ENCODE measurements at regions not wholly inside any gene's neighbourhood (a gene's known extent, or its start where the extent isn't known, plus 50 kb on each side); places are given as distances from the start of the nearest gene placed in this dataset.

DNA sequence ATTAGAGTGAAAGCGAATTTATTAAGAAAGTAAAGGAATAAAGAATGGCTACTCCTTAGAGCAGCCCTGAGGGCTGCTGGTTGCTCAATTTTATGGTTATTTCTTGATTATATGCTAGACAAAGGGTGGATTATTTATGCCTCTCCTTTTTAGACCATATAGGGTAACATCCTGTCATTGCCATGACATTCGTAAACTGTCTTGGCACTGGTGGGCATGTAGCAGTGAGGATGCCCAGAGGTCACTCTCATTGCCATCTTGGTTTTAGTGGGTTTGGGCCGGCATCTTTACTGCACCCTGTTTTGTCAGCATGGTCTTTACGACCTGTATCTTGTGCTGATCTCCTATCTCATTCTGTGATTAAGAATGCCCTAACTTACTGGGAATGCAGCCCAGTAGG is 58.2 kb downstream of the TANC2 start:
- no peak for TF ChIP-seq NFIC (IDR thresholded peaks at IDR 0.05)
- no peak for TF ChIP-seq CEBPB (IDR thresholded peaks at IDR 0.05)

DNA sequence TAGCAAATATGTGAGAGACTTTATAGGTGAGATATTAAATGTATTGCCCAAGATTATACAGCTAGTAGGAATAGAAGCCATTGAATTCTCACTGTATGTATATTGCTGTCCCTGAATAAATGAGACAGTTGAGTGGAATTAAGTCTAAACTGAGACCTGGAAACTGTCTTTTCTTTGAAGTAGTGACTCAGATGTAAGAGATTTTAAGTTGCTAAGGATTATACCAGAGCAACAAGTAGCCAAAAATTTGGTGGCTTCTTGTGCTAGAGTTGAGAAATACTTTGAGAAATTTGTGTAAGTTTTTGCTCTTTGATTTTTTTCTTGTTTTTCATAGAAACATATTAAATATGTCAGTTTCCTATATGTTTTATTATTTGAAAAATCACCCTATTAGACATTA is 58.7 kb downstream of the TANC2 start:
- TF ChIP-seq YY1 (IDR thresholded peaks at IDR 0.05; ENCODE audit: low read depth) (no peak), NFIC (IDR thresholded peaks at IDR 0.05) (no peak), TAF1 (IDR thresholded peaks at IDR 0.05; ENCODE audit: low read depth) (no peak), EGR1 (IDR thresholded peaks at IDR 0.05) (no peak), TEAD4 (IDR thresholded peaks at IDR 0.05) (no peak), CREB1 (IDR thresholded peaks at IDR 0.05; ENCODE audit: low read depth) (no peak)
- TF ChIP-seq, protein P1, sequence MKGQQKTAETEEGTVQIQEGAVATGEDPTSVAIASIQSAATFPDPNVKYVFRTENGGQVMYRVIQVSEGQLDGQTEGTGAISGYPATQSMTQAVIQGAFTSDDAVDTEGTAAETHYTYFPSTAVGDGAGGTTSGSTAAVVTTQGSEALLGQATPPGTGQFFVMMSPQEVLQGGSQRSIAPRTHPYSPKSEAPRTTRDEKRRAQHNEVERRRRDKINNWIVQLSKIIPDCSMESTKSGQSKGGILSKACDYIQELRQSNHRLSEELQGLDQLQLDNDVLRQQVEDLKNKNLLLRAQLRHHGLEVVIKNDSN (IDR thresholded peaks at IDR 0.05), result no peak
- TF ChIP-seq, protein P2, sequence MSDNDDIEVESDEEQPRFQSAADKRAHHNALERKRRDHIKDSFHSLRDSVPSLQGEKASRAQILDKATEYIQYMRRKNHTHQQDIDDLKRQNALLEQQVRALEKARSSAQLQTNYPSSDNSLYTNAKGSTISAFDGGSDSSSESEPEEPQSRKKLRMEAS (IDR thresholded peaks at IDR 0.05), result no peak

DNA sequence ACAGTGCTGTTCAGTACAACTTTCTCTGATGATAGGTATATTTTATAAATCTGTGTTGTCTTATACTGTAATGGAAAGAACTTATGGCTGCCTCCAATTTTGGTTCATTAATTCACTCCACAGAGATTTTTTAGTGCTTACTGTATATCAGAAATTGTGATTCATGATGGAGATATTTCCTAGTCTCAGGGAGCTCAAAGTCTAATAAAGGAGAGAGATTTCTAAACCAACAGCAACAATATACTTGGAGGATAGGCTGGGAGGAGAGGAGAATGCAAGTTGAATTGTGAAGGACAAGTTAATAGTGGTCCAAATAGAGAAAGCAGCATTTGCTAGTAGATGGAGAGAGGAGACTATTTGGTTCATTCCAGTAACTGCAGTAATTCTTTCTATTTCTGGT is 63.5 kb downstream of the TANC2 start:
- no peak for TF ChIP-seq NFIC (IDR thresholded peaks at IDR 0.05)
- no peak for TF ChIP-seq RAD21 (IDR thresholded peaks at IDR 0.05; ENCODE audit: low read depth)
- TF ChIP-seq TCF12 (IDR thresholded peaks at IDR 0.05; ENCODE audit: low read depth), result no peak
- no peak for TF ChIP-seq EP300 (IDR thresholded peaks at IDR 0.05; ENCODE audit: borderline replicate concordance)
- no peak for TF ChIP-seq YY1 (IDR thresholded peaks at IDR 0.05; ENCODE audit: low read depth)
- TF ChIP-seq, protein P1 (IDR thresholded peaks at IDR 0.05), result no peak
- no peak for TF ChIP-seq TAF1 (IDR thresholded peaks at IDR 0.05; ENCODE audit: low read depth)
- no peak for TF ChIP-seq FOXM1 (IDR thresholded peaks at IDR 0.05; ENCODE audit: borderline replicate concordance, low read depth)
- TF ChIP-seq, protein P3, sequence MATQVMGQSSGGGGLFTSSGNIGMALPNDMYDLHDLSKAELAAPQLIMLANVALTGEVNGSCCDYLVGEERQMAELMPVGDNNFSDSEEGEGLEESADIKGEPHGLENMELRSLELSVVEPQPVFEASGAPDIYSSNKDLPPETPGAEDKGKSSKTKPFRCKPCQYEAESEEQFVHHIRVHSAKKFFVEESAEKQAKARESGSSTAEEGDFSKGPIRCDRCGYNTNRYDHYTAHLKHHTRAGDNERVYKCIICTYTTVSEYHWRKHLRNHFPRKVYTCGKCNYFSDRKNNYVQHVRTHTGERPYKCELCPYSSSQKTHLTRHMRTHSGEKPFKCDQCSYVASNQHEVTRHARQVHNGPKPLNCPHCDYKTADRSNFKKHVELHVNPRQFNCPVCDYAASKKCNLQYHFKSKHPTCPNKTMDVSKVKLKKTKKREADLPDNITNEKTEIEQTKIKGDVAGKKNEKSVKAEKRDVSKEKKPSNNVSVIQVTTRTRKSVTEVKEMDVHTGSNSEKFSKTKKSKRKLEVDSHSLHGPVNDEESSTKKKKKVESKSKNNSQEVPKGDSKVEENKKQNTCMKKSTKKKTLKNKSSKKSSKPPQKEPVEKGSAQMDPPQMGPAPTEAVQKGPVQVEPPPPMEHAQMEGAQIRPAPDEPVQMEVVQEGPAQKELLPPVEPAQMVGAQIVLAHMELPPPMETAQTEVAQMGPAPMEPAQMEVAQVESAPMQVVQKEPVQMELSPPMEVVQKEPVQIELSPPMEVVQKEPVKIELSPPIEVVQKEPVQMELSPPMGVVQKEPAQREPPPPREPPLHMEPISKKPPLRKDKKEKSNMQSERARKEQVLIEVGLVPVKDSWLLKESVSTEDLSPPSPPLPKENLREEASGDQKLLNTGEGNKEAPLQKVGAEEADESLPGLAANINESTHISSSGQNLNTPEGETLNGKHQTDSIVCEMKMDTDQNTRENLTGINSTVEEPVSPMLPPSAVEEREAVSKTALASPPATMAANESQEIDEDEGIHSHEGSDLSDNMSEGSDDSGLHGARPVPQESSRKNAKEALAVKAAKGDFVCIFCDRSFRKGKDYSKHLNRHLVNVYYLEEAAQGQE (IDR thresholded peaks at IDR 0.05; ENCODE audit: low read depth), result no peak
- TF ChIP-seq, protein P2 (IDR thresholded peaks at IDR 0.05), result no peak
- no peak for TF ChIP-seq CREB1 (IDR thresholded peaks at IDR 0.05; ENCODE audit: low read depth)
- TF ChIP-seq EGR1 (IDR thresholded peaks at IDR 0.05), result no peak
- TF ChIP-seq ZBTB7A (IDR thresholded peaks at IDR 0.05; ENCODE audit: low read depth), result no peak
- TF ChIP-seq TEAD4 (IDR thresholded peaks at IDR 0.05), result no peak
- TF ChIP-seq CEBPB (IDR thresholded peaks at IDR 0.05), result no peak

DNA sequence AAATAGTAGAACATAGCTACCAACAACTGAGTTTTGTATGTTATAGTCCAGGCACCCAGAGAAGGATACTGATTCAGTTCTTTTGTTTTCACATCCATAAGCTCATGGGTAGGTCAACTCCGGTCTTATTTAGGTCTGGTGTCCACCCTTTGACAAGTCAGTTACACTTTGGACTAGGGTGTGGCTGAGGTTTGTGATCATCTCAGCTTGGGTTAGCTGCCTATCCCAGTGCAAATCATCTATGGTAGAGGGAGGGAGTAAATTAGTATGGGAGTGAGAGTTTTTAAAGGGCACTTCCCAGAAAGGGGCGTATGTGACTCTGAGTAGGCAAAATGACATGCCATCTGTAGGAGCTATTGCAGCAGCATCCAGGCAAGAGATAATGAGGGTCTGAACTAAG is 66.1 kb downstream of the TANC2 start:
- TF ChIP-seq TEAD4 (IDR thresholded peaks at IDR 0.05) (no peak), NFIC (IDR thresholded peaks at IDR 0.05) (no peak), YY1 (IDR thresholded peaks at IDR 0.05; ENCODE audit: low read depth) (no peak), EGR1 (IDR thresholded peaks at IDR 0.05) (no peak), EP300 (IDR thresholded peaks at IDR 0.05; ENCODE audit: borderline replicate concordance) (no peak), FOXM1 (IDR thresholded peaks at IDR 0.05; ENCODE audit: borderline replicate concordance, low read depth) (no peak), TAF1 (IDR thresholded peaks at IDR 0.05; ENCODE audit: low read depth) (no peak), ZBTB7A (IDR thresholded peaks at IDR 0.05; ENCODE audit: low read depth) (no peak), CEBPB (IDR thresholded peaks at IDR 0.05) (no peak), TCF12 (IDR thresholded peaks at IDR 0.05; ENCODE audit: low read depth) (no peak), CREB1 (IDR thresholded peaks at IDR 0.05; ENCODE audit: low read depth) (no peak), RAD21 (IDR thresholded peaks at IDR 0.05; ENCODE audit: low read depth) (no peak)
- TF ChIP-seq, protein P2 (IDR thresholded peaks at IDR 0.05), result no peak
- TF ChIP-seq, protein P1 (IDR thresholded peaks at IDR 0.05), result no peak
- TF ChIP-seq, protein P3 (IDR thresholded peaks at IDR 0.05; ENCODE audit: low read depth), result no peak

DNA sequence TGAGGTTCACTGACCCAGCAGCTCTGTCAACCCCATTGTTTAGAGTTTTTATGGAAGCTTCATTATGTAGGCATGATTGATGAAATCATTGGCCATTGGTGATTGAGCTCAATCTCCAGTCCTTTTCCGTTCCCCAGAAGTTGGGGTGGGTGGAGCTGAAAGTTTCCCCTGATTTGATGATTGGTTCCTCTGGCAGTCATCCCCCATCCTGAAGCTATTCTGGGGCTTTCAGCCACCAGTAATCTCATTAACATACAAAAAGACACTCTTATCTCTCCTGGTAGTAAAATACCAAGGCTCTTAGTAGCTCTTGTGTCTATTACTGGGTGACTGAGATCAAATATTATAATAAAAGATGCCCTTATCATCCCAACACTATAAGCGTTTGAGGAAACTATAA is 67.1 kb downstream of the TANC2 start:
- TF ChIP-seq, protein P3 (IDR thresholded peaks at IDR 0.05; ENCODE audit: low read depth), result no peak
- TF ChIP-seq TCF12 (IDR thresholded peaks at IDR 0.05; ENCODE audit: low read depth) (no peak), ZBTB7A (IDR thresholded peaks at IDR 0.05; ENCODE audit: low read depth) (no peak), RAD21 (IDR thresholded peaks at IDR 0.05; ENCODE audit: low read depth) (no peak), NFIC (IDR thresholded peaks at IDR 0.05) (no peak), TAF1 (IDR thresholded peaks at IDR 0.05; ENCODE audit: low read depth) (no peak), EP300 (IDR thresholded peaks at IDR 0.05; ENCODE audit: borderline replicate concordance) (no peak), YY1 (IDR thresholded peaks at IDR 0.05; ENCODE audit: low read depth) (no peak), FOXM1 (IDR thresholded peaks at IDR 0.05; ENCODE audit: borderline replicate concordance, low read depth) (no peak), TEAD4 (IDR thresholded peaks at IDR 0.05) (no peak), EGR1 (IDR thresholded peaks at IDR 0.05) (no peak), CEBPB (IDR thresholded peaks at IDR 0.05) (no peak), CREB1 (IDR thresholded peaks at IDR 0.05; ENCODE audit: low read depth) (no peak)
- TF ChIP-seq, protein P1 (IDR thresholded peaks at IDR 0.05), result no peak
